ENCODE measurements at regions not wholly inside any gene's neighbourhood (a gene's known extent, or its start where the extent isn't known, plus 50 kb on each side); places are given as distances from the start of the nearest gene placed in this dataset.

DNA sequence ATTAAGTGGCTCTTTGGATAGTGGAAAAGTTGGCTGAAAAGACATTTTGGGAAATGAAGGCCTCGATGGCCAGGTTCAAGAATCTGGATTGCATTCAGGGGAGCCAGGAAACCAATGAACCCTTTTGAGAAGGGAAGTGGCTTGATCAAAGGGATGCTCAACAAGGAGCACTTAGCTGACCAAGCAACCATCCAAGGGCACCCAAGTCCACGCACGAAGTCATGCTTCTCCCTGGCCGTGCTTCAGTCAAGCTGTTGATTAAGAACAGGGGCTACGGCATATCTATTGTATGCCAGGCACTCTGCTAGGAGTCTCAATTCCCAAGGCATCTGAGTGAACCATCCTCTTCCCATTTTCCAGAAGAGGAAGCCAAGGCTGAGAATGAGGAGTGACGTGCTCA, 185.8 kb upstream of the GLI2 start:
- no peak for TF ChIP-seq CTCF (conservative IDR thresholded peaks at IDR 0.05; ENCODE audit: low read depth, low read length)
- no peak for TF ChIP-seq EZH2 (IDR thresholded peaks at IDR 0.05; ENCODE audit: low read length, unreplicated experiment)

Data from PC-3 (cell line).